Sigmoid colon (tissue), 6 donors: ENCODE measurements at regions not wholly inside any gene's neighbourhood (a gene's known extent, or its start where the extent isn't known, plus 50 kb on each side); places are given as distances from the start of the nearest gene placed in this dataset.

Source experiments
- DNase-seq: peaks from one replicate; pipeline ENCODE4 v3.0.0-alpha.2; 2019
- H3K27ac ChIP-seq, 4 donors: fragments of 200-600 bp; sonication (generic); one replicate each; pipeline ENCODE4 v1.5.1; 2016 to 2019; ENCODE audit warnings: mild to moderate bottlenecking in 1 of 4
- H3K27me3 ChIP-seq, 3 donors: fragments of 200-600 bp; sonication (generic); one replicate each; pipeline ENCODE4 v1.5.1; 2019; ENCODE audit warnings: mild to moderate bottlenecking in 1 of 3
- H3K36me3 ChIP-seq, 4 donors: fragments of 200-600 bp; sonication (generic); one replicate each; pipeline ENCODE4 v1.5.1; 2016 to 2019
- H3K4me1 ChIP-seq, 4 donors: fragments of 200-600 bp; sonication (generic); one replicate each; pipeline ENCODE4 v1.5.1; 2017 to 2019
- H3K4me3 ChIP-seq, 4 donors: fragments of 200-600 bp; sonication (generic); one replicate each; pipeline ENCODE4 v1.5.1; 2017 to 2019; ENCODE audit warnings: mild to moderate bottlenecking in 2 of 4, moderate library complexity in 1 of 4
- H3K9me3 ChIP-seq, 4 donors: fragments of 200-600 bp in 3 of 4; sonication (generic) in 3 of 4; one replicate each; pipeline versions ENCODE4 v1.5.1 to v1.6.1; 2013 to 2019
- CTCF ChIP-seq, 4 experiments: fragments of 450-650 bp in 3 of 4; fragments of 200-600 bp in 1 of 4; IDR thresholded peaks; one replicate each; pipeline ENCODE4 v1.5.1; 2016 to 2019; ENCODE audit warnings: antibody characterized with exemption in 4 of 4, mild to moderate bottlenecking in 3 of 4, moderate library complexity in 2 of 4
- EP300 ChIP-seq, 4 donors: sonication (generic); formaldehyde crosslinking; IDR thresholded peaks; one replicate each; pipeline ENCODE4 v1.6.1; 2017; ENCODE audit warnings: antibody characterized with exemption in 4 of 4
- POLR2A ChIP-seq, 2 donors: fragments of 450-650 bp; IDR thresholded peaks; one replicate each; pipeline ENCODE4 v1.6.1; 2016; ENCODE audit warnings: antibody characterized with exemption in 2 of 2, mild to moderate bottlenecking in 2 of 2, moderate library complexity in 2 of 2
- POLR2AphosphoS5 ChIP-seq, 4 donors: sonication (generic); formaldehyde crosslinking; IDR thresholded peaks; one replicate each; pipeline ENCODE4 v1.6.1; 2017; ENCODE audit warnings: antibody characterized with exemption in 4 of 4
- WGBS, 2 donors: extraction: QIAGEN DNeasy Blood & Tissue Kit; methylation state at CpG; one replicate each; pipeline ENCODE4 v1.1.7; 2013; 5-methylcytosine and 5-hydroxymethylcytosine counted together
- intact Hi-C: fragments of 100-400 bp; cut with DNase I; formaldehyde crosslinking; loops from one replicate; pipeline ENCODE4 v1.15.1; 2023
- donor health status: healthy with polysubstance abuse.
- donor health status: healthy.

- DNase-seq = no peak
- Histone ChIP-seq H3K27ac (no peak overlapping the region), H3K4me3 (no peak overlapping the region), H3K9me3 (no peaks in the 10 kb centered on the region), H3K4me1 (no peaks in the 10 kb centered on the region), H3K27me3 (no peaks in the 10 kb centered on the region), H3K36me3 (no peaks in the 10 kb centered on the region)
- 58 to 78% methylated on average over 9 of the region's 9 CpGs for WGBS, 2 donors
- no peak for TF ChIP-seq POLR2A (IDR thresholded peaks at IDR 0.05)
- no peak for TF ChIP-seq POLR2AphosphoS5 (IDR thresholded peaks at IDR 0.05)
- no peak for TF ChIP-seq CTCF (IDR thresholded peaks at IDR 0.05)
- TF ChIP-seq EP300 (IDR thresholded peaks at IDR 0.05) = no peak
- intact Hi-C loops = no loop called here
Measured at GRCh38 chr20:48482790-48483189, 345.0 kb downstream of the PREX1 start.

GRCh38 chr20:48480216-48480772 is 347.5 kb downstream of the PREX1 start:
- Histone ChIP-seq H3K27me3 (no peaks in the 10 kb centered on the region), H3K9me3 (no peaks in the 10 kb centered on the region), H3K27ac (no peak overlapping the region), H3K4me1 (no peaks in the 10 kb centered on the region), H3K4me3 (no peak overlapping the region), H3K36me3 (no peaks in the 10 kb centered on the region)
- intact Hi-C loops = no loop called here
- DNase-seq = no peak
- no peak for TF ChIP-seq POLR2A (IDR thresholded peaks at IDR 0.05)
- TF ChIP-seq EP300 (IDR thresholded peaks at IDR 0.05) = no peak
- TF ChIP-seq POLR2AphosphoS5 (IDR thresholded peaks at IDR 0.05) = no peak
- TF ChIP-seq CTCF (IDR thresholded peaks at IDR 0.05) = no peak
- 58 to 69% methylated on average over 5 of the region's 5 CpGs for WGBS, 2 donors

GRCh38 chr20:48478806-48479585 is 348.8 kb downstream of the PREX1 start:
- H3K27me3 ChIP-seq = peaks cover 0 to 4% (median 0%) of the 10 kb centered on the region in 3 donors
- H3K9me3 ChIP-seq = no peaks in the 10 kb centered on the region
- intact Hi-C loops = no loop called here
- TF ChIP-seq CTCF (IDR thresholded peaks at IDR 0.05) = no peak
- no peak for TF ChIP-seq EP300 (IDR thresholded peaks at IDR 0.05)
- no peak for TF ChIP-seq POLR2A (IDR thresholded peaks at IDR 0.05)
- no peak for TF ChIP-seq POLR2AphosphoS5 (IDR thresholded peaks at IDR 0.05)
- WGBS, 2 donors = 76 to 88% methylated on average over 9 of the region's 9 CpGs
- no peak overlapping the region for H3K4me3 ChIP-seq
- H3K4me1 ChIP-seq = no peaks in the 10 kb centered on the region
- no peaks in the 10 kb centered on the region for H3K36me3 ChIP-seq
- no peak for DNase-seq
- no peak overlapping the region for H3K27ac ChIP-seq

- peaks cover 0 to 4% (median 0%) of the 10 kb centered on the region in 3 donors for H3K27me3 ChIP-seq
- no peak overlapping the region for H3K4me3 ChIP-seq
- no peaks in the 10 kb centered on the region for H3K4me1 ChIP-seq
- no peaks in the 10 kb centered on the region for H3K9me3 ChIP-seq
- intact Hi-C loops = no loop called here
- no peak overlapping the region for H3K27ac ChIP-seq
- TF ChIP-seq POLR2A (IDR thresholded peaks at IDR 0.05) (no peak), CTCF (IDR thresholded peaks at IDR 0.05) (no peak), POLR2AphosphoS5 (IDR thresholded peaks at IDR 0.05) (no peak), EP300 (IDR thresholded peaks at IDR 0.05) (no peak)
- WGBS, 2 donors = 60 to 75% methylated on average over 5 of the region's 5 CpGs
- H3K36me3 ChIP-seq = no peaks in the 10 kb centered on the region
- no peak for DNase-seq
Measured at GRCh38 chr20:48478370-48478769, 349.4 kb downstream of the PREX1 start.
